ENCODE measurements at regions not wholly inside any gene's neighbourhood (a gene's known extent, or its start where the extent isn't known, plus 50 kb on each side); places are given as distances from the start of the nearest gene placed in this dataset.

DNA sequence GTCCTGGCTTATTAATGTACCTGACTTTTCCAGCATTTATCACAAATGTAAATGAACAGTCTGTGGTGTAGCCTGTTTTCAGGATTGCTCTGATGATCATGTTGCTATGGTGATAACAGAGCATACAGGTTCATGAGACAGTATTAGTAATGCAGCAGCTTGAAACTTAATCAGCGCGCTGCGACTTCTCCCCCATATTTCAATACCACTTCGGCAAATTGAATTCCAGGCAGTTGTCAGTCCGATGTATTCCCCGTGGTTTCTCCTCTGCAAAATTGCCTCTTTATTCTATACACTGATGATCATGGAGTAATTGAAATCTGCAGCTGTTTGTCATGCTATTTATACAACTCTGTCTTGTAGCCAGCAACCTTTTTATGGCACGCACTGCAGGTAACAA, 239.3 kb downstream of the C4orf33 start:
- Histone ChIP-seq H3K27me3 (ENCODE audit: control insufficient read depth, insufficient read depth, low read length) (no peaks in the 10 kb centered on the region), H3K4me3 (ENCODE audit: low read depth, low read length) (no peak overlapping the region), H3K36me3 (ENCODE audit: control insufficient read depth, insufficient read depth, low read length) (no peaks in the 10 kb centered on the region), H3K9me3 (ENCODE audit: control insufficient read depth, insufficient read depth, low read length) (no peaks in the 10 kb centered on the region), H3K4me1 (ENCODE audit: control insufficient read depth, insufficient read depth, low read length) (peaks cover 3% of the 10 kb centered on the region), H3K9ac (ENCODE audit: low read depth, low read length) (no peak overlapping the region)

DNA sequence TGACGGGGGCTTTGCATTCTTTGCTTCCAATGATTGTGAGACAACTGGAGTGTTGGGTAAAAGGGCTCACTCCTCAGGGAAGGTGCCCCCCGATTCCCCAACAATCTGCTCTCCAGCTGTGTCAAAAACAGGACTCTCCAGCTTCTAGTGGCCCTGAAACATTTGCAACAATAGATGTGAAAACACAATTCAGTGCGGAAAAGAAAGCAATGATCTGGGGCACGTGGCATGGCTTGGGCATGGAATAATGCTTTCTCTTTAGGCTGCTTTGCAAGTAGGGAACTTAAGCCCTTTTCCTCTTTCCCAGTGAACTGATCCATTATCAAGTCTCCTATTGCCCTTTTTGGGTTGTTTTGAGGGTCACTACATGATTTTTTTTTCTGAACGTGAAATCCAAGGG, 239.9 kb downstream of the C4orf33 start:
- Histone ChIP-seq H3K4me1 (ENCODE audit: control insufficient read depth, insufficient read depth, low read length) (peaks cover 3% of the 10 kb centered on the region), H3K9me3 (ENCODE audit: control insufficient read depth, insufficient read depth, low read length) (no peaks in the 10 kb centered on the region), H3K27me3 (ENCODE audit: control insufficient read depth, insufficient read depth, low read length) (no peaks in the 10 kb centered on the region), H3K4me3 (ENCODE audit: low read depth, low read length) (no peak overlapping the region), H3K9ac (ENCODE audit: low read depth, low read length) (no peak overlapping the region), H3K36me3 (ENCODE audit: control insufficient read depth, insufficient read depth, low read length) (no peaks in the 10 kb centered on the region)

- H3K36me3 ChIP-seq (ENCODE audit: control insufficient read depth, insufficient read depth, low read length) = no peaks in the 10 kb centered on the region
- H3K9ac ChIP-seq (ENCODE audit: low read depth, low read length) = no peak overlapping the region
- no peak overlapping the region for H3K4me3 ChIP-seq (ENCODE audit: low read depth, low read length)
- H3K27me3 ChIP-seq (ENCODE audit: control insufficient read depth, insufficient read depth, low read length) = no peaks in the 10 kb centered on the region
- H3K4me1 ChIP-seq (ENCODE audit: control insufficient read depth, insufficient read depth, low read length) = peaks cover 3% of the 10 kb centered on the region
- no peaks in the 10 kb centered on the region for H3K9me3 ChIP-seq (ENCODE audit: control insufficient read depth, insufficient read depth, low read length)
These were observed 240.7 kb downstream of the C4orf33 start for GRCh38 chr4:129336457-129337227.

DNA sequence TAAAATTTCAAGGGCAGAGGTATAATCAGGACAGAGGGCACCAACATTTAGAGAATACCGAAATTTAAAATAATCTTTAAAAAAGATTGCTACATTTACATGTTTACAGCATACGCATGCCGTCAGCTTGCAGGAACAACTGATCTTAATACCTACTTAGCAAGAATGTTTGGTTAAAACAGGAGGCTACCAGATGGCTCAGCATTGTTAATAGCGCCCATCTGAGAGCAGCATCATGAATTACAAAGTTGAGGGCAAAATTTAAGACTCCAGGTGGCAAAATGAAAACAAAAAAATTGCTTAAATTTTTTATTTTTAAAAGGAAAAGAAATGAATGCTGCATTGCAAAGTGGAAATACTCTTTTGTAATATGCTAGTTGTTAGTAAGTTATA, 241.3 kb downstream of the C4orf33 start:
- H3K4me1 ChIP-seq (ENCODE audit: control insufficient read depth, insufficient read depth, low read length) = peaks cover 3% of the 10 kb centered on the region
- no peaks in the 10 kb centered on the region for H3K36me3 ChIP-seq (ENCODE audit: control insufficient read depth, insufficient read depth, low read length)
- no peak overlapping the region for H3K4me3 ChIP-seq (ENCODE audit: low read depth, low read length)
- no peak overlapping the region for H3K9ac ChIP-seq (ENCODE audit: low read depth, low read length)
- H3K9me3 ChIP-seq (ENCODE audit: control insufficient read depth, insufficient read depth, low read length) = no peaks in the 10 kb centered on the region
- H3K27me3 ChIP-seq (ENCODE audit: control insufficient read depth, insufficient read depth, low read length) = no peaks in the 10 kb centered on the region

- H3K9ac ChIP-seq (ENCODE audit: low read depth, low read length) = no peak overlapping the region
- no peaks in the 10 kb centered on the region for H3K9me3 ChIP-seq (ENCODE audit: control insufficient read depth, insufficient read depth, low read length)
- no peaks in the 10 kb centered on the region for H3K27me3 ChIP-seq (ENCODE audit: control insufficient read depth, insufficient read depth, low read length)
- H3K4me3 ChIP-seq (ENCODE audit: low read depth, low read length) = no peak overlapping the region
- H3K36me3 ChIP-seq (ENCODE audit: control insufficient read depth, insufficient read depth, low read length) = no peaks in the 10 kb centered on the region
- H3K4me1 ChIP-seq (ENCODE audit: control insufficient read depth, insufficient read depth, low read length) = no peaks in the 10 kb centered on the region
These were observed 247.0 kb downstream of the C4orf33 start for GRCh38 chr4:129342819-129343408.

DNA sequence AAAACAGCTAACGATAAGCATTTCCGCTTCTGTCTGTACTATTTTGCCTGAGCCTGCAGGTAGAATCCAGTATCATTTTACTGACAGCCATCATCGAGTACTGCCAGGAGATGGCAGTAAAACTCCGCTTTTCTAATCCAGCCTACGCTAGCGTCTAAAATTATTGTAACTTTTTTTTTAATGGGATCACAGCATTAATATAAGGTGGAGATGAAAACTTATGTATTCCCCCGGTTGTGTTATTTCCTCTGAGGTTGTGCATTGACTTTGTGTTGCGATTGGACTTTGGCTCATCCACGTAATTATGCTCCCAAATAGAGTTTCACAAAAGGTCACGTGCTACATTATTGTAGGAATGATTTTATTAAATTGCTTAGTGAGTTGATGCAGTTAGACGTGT, 248.1 kb downstream of the C4orf33 start:
- Histone ChIP-seq H3K27me3 (ENCODE audit: control insufficient read depth, insufficient read depth, low read length) (no peaks in the 10 kb centered on the region), H3K36me3 (ENCODE audit: control insufficient read depth, insufficient read depth, low read length) (no peaks in the 10 kb centered on the region), H3K4me3 (ENCODE audit: low read depth, low read length) (no peak overlapping the region), H3K9ac (ENCODE audit: low read depth, low read length) (no peak overlapping the region), H3K4me1 (ENCODE audit: control insufficient read depth, insufficient read depth, low read length) (no peaks in the 10 kb centered on the region), H3K9me3 (ENCODE audit: control insufficient read depth, insufficient read depth, low read length) (no peaks in the 10 kb centered on the region)

DNA sequence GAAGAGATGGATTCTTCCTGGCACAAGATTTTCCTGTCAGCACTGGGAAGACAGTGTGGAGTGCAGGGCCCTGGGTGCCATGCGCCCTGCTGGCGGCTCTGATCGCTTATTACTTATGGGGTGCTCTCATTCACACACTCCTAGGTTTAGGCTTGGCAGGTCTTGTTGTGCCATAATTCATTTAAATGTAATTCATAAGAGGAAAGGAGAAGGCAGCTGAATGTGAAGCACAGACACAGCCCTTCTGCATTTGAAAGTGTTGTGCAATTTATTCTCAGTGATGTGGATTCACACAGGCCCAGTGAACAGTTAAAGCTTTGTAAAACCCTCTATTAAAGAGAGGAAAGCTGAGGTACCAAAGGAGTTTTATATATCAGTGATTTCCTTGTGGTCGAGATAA, 249.7 kb downstream of the C4orf33 start:
- H3K27me3 ChIP-seq (ENCODE audit: control insufficient read depth, insufficient read depth, low read length) = no peaks in the 10 kb centered on the region
- H3K9me3 ChIP-seq (ENCODE audit: control insufficient read depth, insufficient read depth, low read length) = no peaks in the 10 kb centered on the region
- no peaks in the 10 kb centered on the region for H3K36me3 ChIP-seq (ENCODE audit: control insufficient read depth, insufficient read depth, low read length)
- H3K9ac ChIP-seq (ENCODE audit: low read depth, low read length) = no peak overlapping the region
- no peak overlapping the region for H3K4me3 ChIP-seq (ENCODE audit: low read depth, low read length)
- H3K4me1 ChIP-seq (ENCODE audit: control insufficient read depth, insufficient read depth, low read length) = no peaks in the 10 kb centered on the region

DNA sequence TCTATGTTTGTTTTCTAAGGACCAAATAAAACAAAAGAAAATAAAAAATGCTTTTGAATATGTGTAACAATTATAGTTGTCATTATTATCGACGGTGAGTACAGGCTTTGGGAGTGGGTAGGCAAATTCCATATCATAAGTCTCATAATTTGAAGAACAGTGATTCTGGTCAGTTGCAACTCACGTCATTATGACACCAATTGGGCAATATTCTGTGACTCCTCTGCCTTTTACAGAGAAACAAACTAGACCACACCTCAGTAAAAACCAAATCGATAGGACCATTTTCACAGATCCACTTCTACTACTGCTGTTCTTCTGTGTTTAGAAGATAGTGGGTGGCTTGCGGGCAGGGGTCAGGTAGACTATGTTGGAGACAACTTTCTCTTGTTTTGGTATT, 250.1 kb downstream of the C4orf33 start:
- Histone ChIP-seq H3K36me3 (ENCODE audit: control insufficient read depth, insufficient read depth, low read length) (no peaks in the 10 kb centered on the region), H3K27me3 (ENCODE audit: control insufficient read depth, insufficient read depth, low read length) (no peaks in the 10 kb centered on the region), H3K9me3 (ENCODE audit: control insufficient read depth, insufficient read depth, low read length) (no peaks in the 10 kb centered on the region), H3K4me1 (ENCODE audit: control insufficient read depth, insufficient read depth, low read length) (no peaks in the 10 kb centered on the region), H3K9ac (ENCODE audit: low read depth, low read length) (no peak overlapping the region), H3K4me3 (ENCODE audit: low read depth, low read length) (no peak overlapping the region)

DNA sequence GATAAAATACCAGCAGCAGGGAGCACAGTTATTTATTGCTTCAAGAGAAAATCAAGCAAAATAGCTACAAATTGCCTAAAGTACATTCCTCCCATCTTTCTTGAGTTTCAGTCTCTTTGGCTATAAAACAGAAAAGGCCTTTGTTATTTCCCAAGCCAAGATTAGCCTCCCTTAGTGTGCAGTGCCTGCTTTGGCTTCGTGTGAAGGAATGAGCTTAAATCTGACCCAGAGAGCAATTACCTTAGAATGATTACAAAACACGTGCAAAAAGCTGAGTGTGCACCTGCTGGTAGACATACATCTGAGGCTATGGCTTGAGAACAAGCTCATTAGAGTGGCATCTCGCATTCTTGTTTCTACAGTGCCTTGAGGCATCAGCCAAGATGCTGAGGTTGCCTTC, 250.8 kb downstream of the C4orf33 start:
- Histone ChIP-seq H3K9ac (ENCODE audit: low read depth, low read length) (no peak overlapping the region), H3K9me3 (ENCODE audit: control insufficient read depth, insufficient read depth, low read length) (no peaks in the 10 kb centered on the region), H3K36me3 (ENCODE audit: control insufficient read depth, insufficient read depth, low read length) (no peaks in the 10 kb centered on the region), H3K4me1 (ENCODE audit: control insufficient read depth, insufficient read depth, low read length) (no peaks in the 10 kb centered on the region), H3K4me3 (ENCODE audit: low read depth, low read length) (no peak overlapping the region), H3K27me3 (ENCODE audit: control insufficient read depth, insufficient read depth, low read length) (no peaks in the 10 kb centered on the region)

DNA sequence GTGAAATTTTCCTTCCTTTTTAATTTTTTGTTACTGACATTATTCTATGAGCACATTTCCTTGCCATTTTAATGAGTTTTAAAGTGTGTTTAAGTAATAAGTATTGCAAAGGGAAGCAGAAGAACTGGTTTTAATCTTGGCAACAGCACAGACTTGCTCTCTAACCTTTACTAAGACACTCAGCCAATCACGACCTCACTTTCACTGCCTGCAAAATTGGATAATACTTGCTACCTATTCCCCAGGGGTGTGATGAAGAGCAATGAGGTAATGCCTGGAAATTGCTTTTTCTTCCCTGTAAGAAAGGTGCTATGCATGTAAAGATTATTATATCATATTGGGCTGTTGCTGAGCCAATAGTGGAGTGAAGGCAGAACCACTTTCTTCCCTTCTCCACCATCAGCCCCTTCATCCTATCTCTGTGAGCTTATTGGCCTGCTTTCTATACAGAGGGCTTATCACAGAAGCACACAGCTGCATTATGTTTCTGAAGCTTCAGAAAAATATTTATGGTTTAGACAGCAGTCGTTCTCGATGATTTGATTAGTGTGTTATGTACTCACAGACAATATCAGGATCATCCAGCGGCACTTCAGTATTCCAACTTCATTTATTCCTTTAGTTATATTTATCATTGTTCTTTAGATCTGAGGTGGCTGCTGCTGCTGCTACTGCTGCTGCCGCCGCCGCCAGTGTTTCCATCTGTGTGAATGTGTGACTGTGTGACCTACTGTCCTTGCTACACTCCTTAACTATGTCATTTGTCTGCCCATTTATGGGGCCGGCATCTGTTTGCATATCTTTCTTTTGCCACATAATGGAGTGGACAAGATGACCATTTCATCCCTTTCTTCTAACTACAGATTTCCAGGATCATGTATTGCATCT, 255.1 kb downstream of the C4orf33 start:
- Histone ChIP-seq H3K9ac (ENCODE audit: low read depth, low read length) (no peak overlapping the region), H3K36me3 (ENCODE audit: control insufficient read depth, insufficient read depth, low read length) (no peaks in the 10 kb centered on the region), H3K4me1 (ENCODE audit: control insufficient read depth, insufficient read depth, low read length) (no peaks in the 10 kb centered on the region), H3K9me3 (ENCODE audit: control insufficient read depth, insufficient read depth, low read length) (no peaks in the 10 kb centered on the region), H3K27me3 (ENCODE audit: control insufficient read depth, insufficient read depth, low read length) (no peaks in the 10 kb centered on the region), H3K4me3 (ENCODE audit: low read depth, low read length) (no peak overlapping the region)

DNA sequence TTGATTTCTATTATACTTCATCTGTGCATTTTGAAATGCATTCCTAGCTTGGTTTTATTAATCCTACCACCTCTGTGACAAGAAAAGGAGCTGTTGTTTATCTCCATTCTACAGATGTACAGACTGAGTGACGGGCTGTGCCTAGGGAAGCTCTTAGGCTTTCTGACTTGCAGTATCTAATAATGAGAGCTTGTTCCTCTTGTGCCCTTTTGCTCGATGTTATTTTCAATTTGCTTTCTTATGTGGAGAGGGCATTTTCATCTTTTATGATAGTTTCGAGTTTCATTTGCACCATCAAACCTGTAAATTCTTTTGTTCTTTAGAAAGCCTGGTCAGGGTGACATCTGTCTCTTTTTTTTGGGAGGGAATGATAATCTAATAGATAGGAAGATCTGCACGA, 256.5 kb downstream of the C4orf33 start:
- Histone ChIP-seq H3K4me1 (ENCODE audit: control insufficient read depth, insufficient read depth, low read length) (no peaks in the 10 kb centered on the region), H3K36me3 (ENCODE audit: control insufficient read depth, insufficient read depth, low read length) (no peaks in the 10 kb centered on the region), H3K4me3 (ENCODE audit: low read depth, low read length) (no peak overlapping the region), H3K9me3 (ENCODE audit: control insufficient read depth, insufficient read depth, low read length) (no peaks in the 10 kb centered on the region), H3K9ac (ENCODE audit: low read depth, low read length) (no peak overlapping the region), H3K27me3 (ENCODE audit: control insufficient read depth, insufficient read depth, low read length) (no peaks in the 10 kb centered on the region)

- Histone ChIP-seq H3K27me3 (ENCODE audit: control insufficient read depth, insufficient read depth, low read length) (no peaks in the 10 kb centered on the region), H3K9ac (ENCODE audit: low read depth, low read length) (no peak overlapping the region), H3K4me1 (ENCODE audit: control insufficient read depth, insufficient read depth, low read length) (no peaks in the 10 kb centered on the region), H3K4me3 (ENCODE audit: low read depth, low read length) (no peak overlapping the region), H3K9me3 (ENCODE audit: control insufficient read depth, insufficient read depth, low read length) (no peaks in the 10 kb centered on the region), H3K36me3 (ENCODE audit: control insufficient read depth, insufficient read depth, low read length) (no peaks in the 10 kb centered on the region)
These were observed 257.5 kb downstream of the C4orf33 start for GRCh38 chr4:129353490-129353889.

Data from iPS-15b (cell line).